OCI-LY3 (cell line): ENCODE measurements at regions not wholly inside any gene's neighbourhood (a gene's known extent, or its start where the extent isn't known, plus 50 kb on each side); places are given as distances from the start of the nearest gene placed in this dataset.

Source experiments
- H2AFZ ChIP-seq: fragments of 200-600, 300-600 bp; shearing (Covaris generic); 2 replicates; pipeline ENCODE4 v1.6.0; 2014; ENCODE audit warnings: antibody characterized with exemption, low read depth, low read length
- H3K27ac ChIP-seq: fragments of 200-600, 300-600 bp; sonication (generic); 2 replicates; pipeline ENCODE4 v1.5.1; 2014; ENCODE audit warnings: mild to moderate bottlenecking, low read length, moderate library complexity, mixed read lengths
- H3K27me3 ChIP-seq: fragments of 200-600, 300-600 bp; sonication (generic); 2 replicates; pipeline ENCODE4 v1.6.1; 2014; ENCODE audit warnings: low read depth, low read length, mixed read lengths
- H3K36me3 ChIP-seq: fragments of 200-600, 300-600 bp; sonication (generic); replicated peaks from 2 replicates; pipeline ENCODE3; 2014; ENCODE audit warnings: low read depth, low read length, mixed read lengths
- H3K4me1 ChIP-seq: fragments of 300-600, 200-600 bp; sonication (generic); 2 replicates; pipeline ENCODE4 v1.6.1; 2014; ENCODE audit warnings: low read length, mixed read lengths
- H3K4me2 ChIP-seq: fragments of 200-600, 300-600 bp; sonication (generic); 2 replicates; pipeline ENCODE4 v1.6.1; 2014; ENCODE audit warnings: low read length, mixed read lengths
- H3K4me3 ChIP-seq: fragments of 300-600, 200-600 bp; sonication (generic); 2 replicates; pipeline ENCODE4 v1.5.1; 2014; ENCODE audit warnings: antibody characterized with exemption, mild to moderate bottlenecking, low read length, moderate library complexity
- H3K79me2 ChIP-seq: fragments of 300-600, 200-600 bp; shearing (Covaris generic); 2 replicates; pipeline ENCODE4 v1.6.1; 2014; ENCODE audit warnings: mild to moderate bottlenecking, low read length, mixed read lengths
- H3K9ac ChIP-seq: fragments of 300-600, 200-600 bp; shearing (Covaris generic); 2 replicates; pipeline ENCODE4 v1.6.0; 2014; ENCODE audit warnings: mild to moderate bottlenecking, low read length, moderate library complexity
- H3K9me3 ChIP-seq: fragments of 200-600, 300-600 bp; shearing (Covaris generic); 2 replicates; pipeline ENCODE4 v1.6.1; 2014; ENCODE audit warnings: low read length, mixed read lengths; ENCODE audit not compliant: insufficient read depth
- H4K20me1 ChIP-seq: fragments of 200-600, 300-600 bp; sonication (generic); 2 replicates; pipeline ENCODE4 v1.6.1; 2016; ENCODE audit warnings: low read length, mixed read lengths; ENCODE audit not compliant: insufficient read depth
- CTCF ChIP-seq: fragments of 200-600, 300-600 bp; sonication (generic); IDR thresholded peaks from 2 replicates; pipeline ENCODE4 v1.5.1; 2014; ENCODE audit warnings: antibody characterized with exemption, low read length, low read depth
- EZH2phosphoT487 ChIP-seq: fragments of 200-600 bp; shearing (Covaris generic); IDR thresholded peaks from 2 replicates; pipeline ENCODE4 v1.6.1; 2018; ENCODE audit warnings: antibody characterized with exemption, mixed run types, low read depth

GRCh38 chr5:96340357-96340756 lies 92.7 kb downstream of the PCSK1 start:
- H3K9me3 ChIP-seq: no peaks in the 10 kb centered on the region
- H3K27me3 ChIP-seq: no peaks in the 10 kb centered on the region
- no peak overlapping the region for H2AFZ ChIP-seq
- H3K27ac ChIP-seq: no peak overlapping the region
- peaks cover 39% of the 10 kb centered on the region for H3K4me1 ChIP-seq
- TF ChIP-seq EZH2phosphoT487 (no peak), CTCF (no peak)
- H3K4me3 ChIP-seq: no peak overlapping the region
- no peak overlapping the region for H3K9ac ChIP-seq
- H4K20me1 ChIP-seq: no peaks in the 10 kb centered on the region
- H3K79me2 ChIP-seq: no peaks in the 10 kb centered on the region
- no peak overlapping the region for H3K4me2 ChIP-seq
- no peaks in the 10 kb centered on the region for H3K36me3 ChIP-seq

- no peaks in the 10 kb centered on the region for H3K9me3 ChIP-seq
- H3K4me1 ChIP-seq: peaks cover 39% of the 10 kb centered on the region
- TF ChIP-seq EZH2phosphoT487 (no peak), CTCF (no peak)
- H3K36me3 ChIP-seq: no peaks in the 10 kb centered on the region
- no peak overlapping the region for H3K27ac ChIP-seq
- no peaks in the 10 kb centered on the region for H4K20me1 ChIP-seq
- no peaks in the 10 kb centered on the region for H3K27me3 ChIP-seq
- H2AFZ ChIP-seq: no peak overlapping the region
- H3K79me2 ChIP-seq: no peaks in the 10 kb centered on the region
- no peak overlapping the region for H3K4me3 ChIP-seq
- no peak overlapping the region for H3K9ac ChIP-seq
- H3K4me2 ChIP-seq: no peak overlapping the region
These were observed 93.2 kb downstream of the PCSK1 start for GRCh38 chr5:96339862-96340261.

- no peak overlapping the region for H3K4me3 ChIP-seq
- H2AFZ ChIP-seq: no peak overlapping the region
- no peak overlapping the region for H3K27ac ChIP-seq
- TF ChIP-seq CTCF: no peak
- TF ChIP-seq EZH2phosphoT487: no peak
- H3K36me3 ChIP-seq: no peaks in the 10 kb centered on the region
- no peaks in the 10 kb centered on the region for H3K79me2 ChIP-seq
- no peak overlapping the region for H3K9ac ChIP-seq
- H4K20me1 ChIP-seq: no peaks in the 10 kb centered on the region
- no peak overlapping the region for H3K4me2 ChIP-seq
- H3K9me3 ChIP-seq: no peaks in the 10 kb centered on the region
- H3K4me1 ChIP-seq: peaks cover 47% of the 10 kb centered on the region
- H3K27me3 ChIP-seq: no peaks in the 10 kb centered on the region
These were observed 94.2 kb downstream of the PCSK1 start for GRCh38 chr5:96338624-96339415.

- H3K36me3 ChIP-seq: no peaks in the 10 kb centered on the region
- TF ChIP-seq EZH2phosphoT487 (no peak), CTCF (no peak)
- H3K27me3 ChIP-seq: no peaks in the 10 kb centered on the region
- no peaks in the 10 kb centered on the region for H3K9me3 ChIP-seq
- no peak overlapping the region for H3K9ac ChIP-seq
- H3K4me2 ChIP-seq: peak overlapping the region; percentile 98
- peaks cover 47% of the 10 kb centered on the region for H3K4me1 ChIP-seq
- H2AFZ ChIP-seq: no peak overlapping the region
- no peaks in the 10 kb centered on the region for H3K79me2 ChIP-seq
- no peaks in the 10 kb centered on the region for H4K20me1 ChIP-seq
- no peak overlapping the region for H3K27ac ChIP-seq
- no peak overlapping the region for H3K4me3 ChIP-seq
These were observed 95.0 kb downstream of the PCSK1 start for GRCh38 chr5:96338091-96338490.
